ENCODE measurements at regions not wholly inside any gene's neighbourhood (a gene's known extent, or its start where the extent isn't known, plus 50 kb on each side); places are given as distances from the start of the nearest gene placed in this dataset.

DNA sequence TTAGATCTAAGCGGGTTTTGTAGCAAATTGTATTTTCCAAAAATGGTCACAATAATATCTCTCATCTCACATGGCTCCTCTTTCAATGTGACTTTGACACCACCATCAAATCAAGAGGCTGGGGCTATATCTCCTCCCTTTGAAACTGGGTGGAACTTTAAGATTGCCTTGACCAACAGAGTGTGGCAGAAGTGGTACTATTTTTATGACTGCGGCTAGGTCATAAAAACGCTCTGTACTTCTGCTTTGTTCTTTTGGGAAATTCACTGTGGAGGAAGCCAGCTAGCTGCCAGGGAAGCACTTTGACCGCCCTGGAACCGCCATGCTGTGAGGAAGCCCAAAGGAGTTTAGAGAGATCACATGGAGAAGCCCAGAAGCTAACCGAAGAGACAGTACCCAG, 50.7 kb upstream of the ACOT11 start:
- intact Hi-C loops (cut with DNase I, micrococcal nuclease) = loop anchor here (10.0 kb wide), 1 partner anchor 373 kb away; no protein-coding TSS in a partner anchor
- DNase-seq = no peak
- ATAC-seq = no peak

DNA sequence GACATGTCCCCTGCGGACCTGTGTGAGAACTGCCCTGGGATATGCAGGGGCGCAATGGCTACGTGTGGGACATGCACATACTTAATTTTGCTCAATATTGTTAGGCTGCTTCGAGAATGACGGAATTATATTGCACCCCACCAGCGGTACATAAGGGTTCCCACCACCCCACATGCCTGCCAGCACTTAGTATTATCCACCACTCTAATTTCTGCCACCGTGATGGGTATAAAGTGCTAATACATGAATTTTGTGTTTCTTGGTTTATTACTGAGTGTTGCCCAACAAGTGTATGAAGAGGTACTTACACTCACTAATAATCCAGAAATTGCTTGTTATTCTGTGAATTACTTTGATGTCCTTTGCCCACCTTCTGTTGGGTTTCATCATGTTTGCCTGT, 52.1 kb upstream of the ACOT11 start:
- DNase-seq (no peak), ATAC-seq (no peak)
- intact Hi-C loops (cut with DNase I, micrococcal nuclease) = loop anchor here (10.0 kb wide), 1 partner anchor 371 kb away; no protein-coding TSS in a partner anchor

DNA sequence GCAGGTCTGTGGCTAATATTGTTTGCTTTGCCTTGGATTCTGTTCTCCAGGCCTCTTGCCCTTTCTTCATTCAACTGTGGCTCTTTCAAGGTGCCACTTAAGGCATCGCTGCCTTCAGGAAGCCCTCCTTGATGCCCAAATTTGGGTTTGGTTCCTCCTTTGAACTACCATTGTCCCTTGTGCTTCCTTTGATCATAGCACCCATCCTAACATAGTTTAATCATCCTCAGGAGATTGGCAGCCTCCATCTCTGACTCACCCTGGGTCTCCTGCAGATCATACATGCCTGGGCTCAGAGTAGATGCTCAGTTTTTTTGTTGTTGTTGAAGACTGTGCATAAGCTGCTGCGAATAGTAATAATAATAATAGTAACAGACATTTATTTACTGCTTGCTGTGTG, 54.4 kb upstream of the ACOT11 start:
- DNase-seq = no peak
- no peak for ATAC-seq
- intact Hi-C loops (cut with DNase I, micrococcal nuclease) = loop anchor here (10.0 kb wide), 1 partner anchor 369 kb away; no protein-coding TSS in a partner anchor

DNA sequence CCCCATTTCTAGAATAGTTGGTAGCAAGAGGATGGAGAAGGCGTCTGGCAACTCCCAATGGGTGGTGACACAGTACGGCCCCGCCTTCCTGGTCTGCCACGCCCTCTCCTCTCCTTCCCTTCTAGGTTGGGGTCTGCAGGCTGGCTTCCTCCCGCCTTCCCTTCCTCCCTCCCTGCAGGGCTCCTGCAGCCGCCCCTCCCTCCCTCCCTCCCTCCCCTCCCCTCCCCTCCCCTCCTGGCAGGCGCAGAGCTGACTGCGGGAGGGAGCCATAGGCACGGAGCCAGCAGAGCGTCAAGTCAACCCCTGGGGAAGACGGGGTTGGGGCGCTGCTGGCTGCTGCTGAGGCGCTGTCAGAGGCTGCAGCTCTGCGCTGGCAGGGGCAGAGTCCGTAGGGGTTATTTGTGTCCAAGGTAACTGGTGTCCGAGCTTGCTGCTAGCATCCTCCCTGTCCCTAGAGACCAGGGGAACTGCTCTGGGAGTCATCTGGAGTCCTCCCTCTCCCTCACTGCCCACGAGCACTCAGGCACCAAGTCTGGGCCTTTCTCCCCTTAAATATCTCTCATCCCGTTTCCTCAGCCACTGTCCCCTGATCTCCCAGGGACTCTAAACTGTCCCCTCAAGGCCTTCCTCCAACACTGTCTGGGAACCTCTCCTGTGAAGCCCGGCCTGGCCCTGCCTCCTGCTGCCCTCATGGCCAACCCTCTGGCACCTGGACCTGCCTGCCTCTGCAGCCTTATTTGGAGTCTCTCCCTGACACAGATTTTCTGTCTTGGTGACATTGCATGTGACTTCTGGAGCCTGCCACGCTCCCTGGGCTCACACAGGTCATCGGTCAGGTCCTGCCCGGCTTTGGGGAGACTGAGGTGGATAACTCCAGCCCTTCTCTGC, 57.4 kb upstream of the ACOT11 start:
- peak; percentile 15 for ATAC-seq
- DNase-seq = peak; percentile 46 to 52
- intact Hi-C loops (cut with DNase I, micrococcal nuclease) = loop anchor here (10.0 kb wide), 1 partner anchor 366 kb away; no protein-coding TSS in a partner anchor

DNA sequence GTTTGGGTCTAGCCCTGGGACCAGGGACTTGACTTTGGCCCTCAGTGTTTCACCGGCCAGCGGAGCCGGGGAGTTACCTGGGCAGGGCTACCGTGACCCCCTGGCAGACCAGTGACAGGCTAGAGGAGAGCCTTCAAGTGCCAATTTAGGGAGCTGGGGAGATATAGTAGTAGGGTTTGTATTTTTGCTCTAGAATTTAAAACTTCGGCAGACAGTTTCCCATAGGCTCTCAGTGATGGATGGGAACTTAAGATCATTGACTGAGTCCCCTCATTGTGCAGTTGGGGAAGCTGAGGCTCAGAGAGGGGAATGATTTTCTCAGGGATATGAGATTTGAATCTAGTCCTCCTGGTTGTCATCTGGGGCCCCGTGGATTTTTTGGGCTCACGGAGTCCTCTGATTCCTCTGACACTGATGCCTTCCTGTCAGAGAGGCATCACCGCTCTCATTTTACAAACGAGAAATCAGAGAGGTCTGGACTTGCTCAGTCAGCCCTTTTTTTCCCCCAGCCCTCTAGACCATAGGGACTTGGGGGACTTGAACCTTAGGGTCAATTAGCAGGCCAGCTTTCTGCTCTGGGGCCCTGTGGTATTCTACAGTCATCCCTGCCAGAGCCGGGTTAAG, 58.3 kb upstream of the ACOT11 start:
- intact Hi-C loops (cut with DNase I, micrococcal nuclease) = loop anchor here (2.0 to 10.0 kb wide), 4 partner anchors 81 to 365 kb away; partner anchors contain the start of gene SSBP3 (in 1 of the 2)
- DNase-seq (no peak), ATAC-seq (no peak)

DNA sequence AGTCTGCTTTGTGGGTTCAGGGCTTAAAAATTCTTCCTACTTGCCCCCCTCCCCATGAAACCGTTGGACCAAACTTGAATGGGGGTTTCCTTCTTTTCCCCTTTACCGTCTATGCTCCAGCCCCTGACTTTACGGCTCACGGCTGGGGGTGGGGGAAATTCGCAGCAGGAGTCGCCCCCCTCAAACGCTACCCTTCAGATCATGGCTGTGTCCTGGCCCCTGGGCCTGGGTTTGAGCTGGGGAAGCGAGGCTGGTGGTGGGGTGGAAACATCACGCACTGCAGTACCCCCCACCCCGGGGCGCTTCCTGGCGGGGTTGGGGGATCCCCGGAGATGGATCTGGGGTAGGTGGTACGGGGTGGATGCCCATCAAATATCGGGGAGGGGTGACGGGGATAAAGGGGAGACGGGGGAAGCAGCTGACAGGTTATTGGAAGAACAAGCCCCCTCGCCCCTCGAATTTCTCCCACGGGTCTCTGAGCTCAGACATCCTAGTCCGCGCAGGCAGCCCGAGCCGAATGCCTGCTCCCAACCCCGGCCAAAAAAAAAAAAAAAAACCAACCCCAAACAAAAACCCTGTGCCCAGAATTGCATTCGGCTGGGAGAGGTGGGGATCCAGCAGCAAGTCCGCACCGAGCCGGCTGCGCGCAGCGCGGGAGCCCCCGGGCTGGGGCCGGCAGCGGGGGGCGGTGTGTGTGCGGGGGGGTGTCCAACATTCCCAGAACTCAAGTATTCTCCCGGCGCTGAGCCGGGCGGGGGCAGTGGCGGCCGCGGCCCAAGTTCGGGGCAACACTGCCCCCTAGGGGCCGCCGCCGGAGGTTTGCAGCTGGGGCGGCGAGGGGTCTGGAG, 59.0 kb upstream of the ACOT11 start:
- ATAC-seq (peak; percentile 66), DNase-seq (peak; percentile 72 to 82)
- intact Hi-C loops (cut with DNase I, micrococcal nuclease) = loop anchor here (2.0 to 5.0 kb wide), 3 partner anchors 80 to 217 kb away; partner anchors contain the start of gene SSBP3 (in 1 of the 2)

DNA sequence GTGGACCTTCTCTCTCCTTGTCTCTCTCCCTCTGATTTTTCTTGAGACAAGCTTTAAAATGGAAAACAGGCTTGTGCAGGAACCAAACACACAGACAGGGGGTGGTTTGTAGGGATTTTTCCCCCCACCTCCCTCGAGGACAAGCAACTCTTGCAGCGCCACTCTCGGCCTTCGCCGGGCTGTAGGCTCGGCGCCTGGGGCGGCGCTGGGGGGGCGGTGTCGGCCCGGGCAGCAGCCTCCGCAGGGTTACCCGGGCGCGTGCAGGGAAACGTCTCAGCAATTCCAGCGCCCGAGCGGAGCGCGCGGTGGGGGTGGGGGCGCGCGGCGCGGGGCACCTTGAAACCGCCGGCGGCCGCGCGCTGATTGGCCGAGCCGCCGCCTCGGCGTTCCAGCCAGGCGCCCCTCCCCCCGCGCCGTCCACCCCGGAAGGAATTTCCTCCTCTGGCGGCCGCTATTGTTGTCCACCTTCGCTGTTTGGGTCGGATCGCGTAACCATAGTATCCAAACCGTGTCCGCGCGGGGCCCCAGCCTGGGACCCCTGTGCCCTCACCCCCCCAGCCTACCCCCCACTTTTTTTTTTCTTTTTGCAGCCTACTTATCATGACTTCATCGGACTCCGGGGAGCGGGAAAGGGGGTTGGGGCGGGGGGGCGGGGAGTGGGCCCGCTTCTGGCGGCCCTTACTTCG, 59.8 kb upstream of the ACOT11 start:
- DNase-seq (peak; percentile 91 to 96), ATAC-seq (peak; percentile 81)
- intact Hi-C loops (cut with DNase I, micrococcal nuclease) = loop anchor here (2.0 to 5.0 kb wide), 3 partner anchors 79 to 216 kb away; partner anchors contain the start of gene SSBP3 (in 1 of the 2)

DNA sequence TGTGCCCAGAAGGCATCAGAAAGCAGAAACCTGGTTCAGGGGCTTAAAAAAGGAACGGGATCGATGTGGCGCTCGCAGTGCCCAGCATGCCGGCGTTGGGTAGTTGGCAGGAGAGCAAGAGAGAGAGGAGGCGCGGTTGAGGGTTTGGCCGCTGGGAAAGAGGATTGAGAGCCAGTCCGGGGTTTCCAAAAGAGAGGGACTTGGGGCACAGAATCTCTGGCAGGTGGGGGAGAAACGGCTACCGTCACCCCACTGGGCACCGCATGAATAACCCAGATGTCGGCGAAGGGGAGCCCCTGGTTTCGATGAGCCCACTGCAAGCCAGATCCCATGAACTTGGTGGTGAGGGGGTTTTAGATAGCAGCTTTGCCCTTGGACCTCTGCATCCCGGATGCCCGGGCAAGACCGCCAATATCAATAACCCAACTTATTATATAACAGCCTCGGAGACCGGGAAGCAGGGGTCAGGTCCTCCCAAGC, 60.4 kb upstream of the ACOT11 start:
- intact Hi-C loops (cut with DNase I, micrococcal nuclease) = loop anchor here (2.0 to 5.0 kb wide), 3 partner anchors 79 to 215 kb away; partner anchors contain the start of gene SSBP3 (in 1 of the 2)
- ATAC-seq = no peak
- DNase-seq = peak in 1 of 2 donors; percentile 47

DNA sequence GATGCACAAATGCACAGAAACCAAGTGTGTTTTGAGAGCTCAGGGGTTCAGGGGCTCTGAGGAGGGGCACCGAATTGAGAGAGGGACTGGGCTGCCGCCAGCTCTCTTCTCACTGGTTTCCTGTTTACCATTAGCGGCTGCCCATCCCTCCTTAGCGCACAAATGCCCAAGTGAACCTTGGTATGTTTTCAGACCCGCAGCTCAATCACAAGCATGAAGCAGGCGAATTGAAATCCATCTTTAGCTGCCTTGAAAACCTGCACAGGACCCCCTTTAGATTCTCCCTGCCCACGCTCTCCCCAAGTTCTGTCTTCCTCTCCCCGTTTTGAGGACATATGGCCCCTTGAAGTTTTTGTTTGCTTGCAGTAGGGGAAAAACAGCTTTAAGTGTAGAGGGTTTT, 61.1 kb upstream of the ACOT11 start:
- peak in 1 of 2 donors; percentile 38 for DNase-seq
- ATAC-seq = no peak
- intact Hi-C loops (cut with DNase I, micrococcal nuclease) = loop anchor here (5.0 kb wide), 2 partner anchors 80 to 215 kb away; partner anchors contain the start of gene SSBP3 (in 1 of the 2)

DNA sequence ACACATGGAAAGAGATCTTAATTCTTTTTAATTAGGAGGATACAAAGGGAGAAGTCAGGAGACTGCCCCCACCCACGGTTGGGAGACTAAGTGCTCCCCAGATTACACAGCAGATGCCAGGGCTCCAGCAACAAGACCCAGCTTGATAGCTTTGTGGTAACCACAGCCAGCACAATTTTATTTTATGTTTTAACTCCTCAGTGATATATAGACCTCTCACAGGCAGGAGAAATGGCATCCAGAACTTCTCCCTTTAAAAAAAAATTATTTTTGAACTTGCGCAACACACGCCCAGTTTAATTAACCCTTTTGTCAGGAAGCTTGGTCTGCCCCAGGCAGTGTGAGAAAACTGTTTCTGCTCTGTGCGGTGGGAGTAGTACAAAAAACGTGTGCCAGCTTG, 62.6 kb upstream of the ACOT11 start:
- ATAC-seq (no peak), DNase-seq (no peak)
- intact Hi-C loops (cut with DNase I, micrococcal nuclease) = loop anchor here (5.0 kb wide), 2 partner anchors 78 to 213 kb away; partner anchors contain the start of gene SSBP3 (in 1 of the 2)

DNA sequence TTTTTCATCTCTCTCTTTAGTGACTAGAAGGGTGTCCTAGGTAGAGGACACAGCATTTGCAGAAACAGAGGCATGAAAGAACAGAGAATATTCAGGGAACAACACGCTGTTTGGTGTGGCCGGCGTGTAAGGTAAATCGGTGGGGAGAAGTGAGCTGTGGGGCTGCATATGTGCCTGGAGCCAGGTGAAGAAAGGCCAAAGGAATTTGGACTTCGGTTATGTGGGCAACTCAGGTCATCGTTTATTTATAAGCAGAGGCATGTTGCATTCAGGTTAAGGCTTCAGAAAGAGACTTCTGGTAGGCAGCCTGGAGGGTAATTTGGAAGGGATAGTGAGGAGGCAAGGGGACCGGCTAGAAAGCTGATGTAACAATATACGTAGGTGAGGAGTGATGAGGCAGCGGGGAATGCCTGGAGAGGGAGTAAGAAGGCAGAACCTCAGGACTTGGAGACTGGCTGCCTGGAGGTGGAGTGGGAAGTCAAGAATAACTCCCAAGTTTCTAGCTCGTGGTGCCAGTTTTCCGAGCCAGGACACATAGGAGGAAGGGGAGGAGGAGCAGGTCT, 64.1 kb upstream of the ACOT11 start:
- DNase-seq = no peak
- intact Hi-C loops (cut with DNase I, micrococcal nuclease) = no loop called here
- no peak for ATAC-seq

DNA sequence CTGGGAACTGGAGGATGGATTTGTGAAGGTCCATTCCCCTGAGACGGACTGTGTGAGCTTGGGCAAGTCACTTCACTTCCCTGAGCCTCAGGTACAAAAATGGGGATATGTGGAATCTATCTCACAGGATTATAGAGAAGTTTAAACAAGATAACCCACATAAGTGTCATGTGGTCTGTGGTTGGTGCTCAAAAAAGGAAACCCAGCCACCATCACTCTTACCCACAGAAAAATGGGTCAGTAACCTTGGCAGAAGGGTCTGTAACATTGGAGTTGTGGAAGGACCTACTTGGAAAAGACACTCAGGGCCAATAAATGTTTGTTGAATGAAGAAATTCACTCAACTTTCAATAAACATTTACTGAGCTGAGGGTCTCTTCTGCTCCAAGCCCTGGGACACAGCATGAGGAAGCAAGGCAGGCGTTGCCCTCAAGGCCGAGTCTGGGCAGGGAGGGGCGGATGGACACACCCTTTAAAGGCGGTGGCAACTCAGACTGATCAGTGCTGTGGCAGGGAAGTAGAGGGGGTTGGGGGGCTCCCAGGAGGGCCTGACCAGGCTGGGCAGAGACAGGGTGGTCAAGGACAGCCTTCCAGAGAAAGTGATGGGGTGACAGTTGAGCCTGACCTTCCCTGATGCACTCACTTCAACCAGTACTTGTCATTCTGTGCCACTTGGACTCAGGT, 66.7 kb upstream of the ACOT11 start:
- peak; percentile 68 to 72 for DNase-seq
- intact Hi-C loops (cut with DNase I, micrococcal nuclease) = no loop called here
- ATAC-seq = peak; percentile 95

DNA sequence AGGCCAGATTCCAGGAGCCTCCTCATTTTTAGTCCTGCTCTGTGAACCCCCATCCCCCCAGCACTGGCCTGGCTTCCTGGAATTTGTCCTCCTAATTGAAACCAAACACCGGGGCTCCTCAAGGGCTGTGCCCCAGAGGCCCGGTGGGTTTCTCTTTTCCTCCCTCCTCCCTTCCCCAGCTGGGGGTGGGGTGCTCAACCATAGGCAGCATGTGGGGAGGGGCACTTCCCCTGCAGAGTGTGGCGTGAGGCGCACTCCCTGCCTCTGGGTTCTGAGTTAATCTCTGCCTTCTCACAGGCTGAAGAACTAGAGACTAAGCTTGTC, 67.5 kb upstream of the ACOT11 start:
- DNase-seq (no peak), ATAC-seq (no peak)
- intact Hi-C loops (cut with DNase I, micrococcal nuclease) = no loop called here

DNA sequence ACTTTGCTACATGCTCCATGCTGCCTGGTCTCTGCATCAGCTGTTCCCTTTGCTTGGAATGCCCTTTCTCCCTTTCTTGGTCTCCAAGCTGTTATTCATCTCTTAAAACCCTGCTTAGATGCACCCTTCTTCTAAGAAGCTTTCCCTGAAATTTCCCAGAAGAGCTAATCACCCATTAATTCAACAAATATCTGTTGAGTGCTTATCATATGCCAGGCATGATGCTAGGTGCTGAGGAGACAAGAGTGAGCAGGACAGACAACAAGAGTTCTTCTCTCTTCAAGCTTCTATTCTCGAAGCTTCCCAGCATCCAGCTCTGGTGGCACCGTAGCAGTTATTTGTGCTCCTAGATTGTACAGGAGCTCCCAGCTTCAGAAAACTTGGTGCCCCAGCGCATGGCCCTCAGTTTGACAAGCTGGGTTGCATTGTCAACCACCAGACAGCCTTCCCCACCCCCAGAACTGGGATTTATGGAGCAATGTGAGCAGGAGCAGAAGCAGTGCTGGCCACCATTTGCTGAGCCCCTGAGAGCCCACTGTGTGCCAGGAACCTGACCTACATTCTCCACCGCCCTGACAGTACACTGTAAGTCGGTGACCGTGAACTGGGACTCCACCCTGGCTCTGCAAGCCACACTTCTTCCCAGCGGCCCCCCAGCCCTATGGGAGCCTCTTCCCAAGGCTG, 68.0 kb upstream of the ACOT11 start:
- no peak for DNase-seq
- intact Hi-C loops (cut with DNase I, micrococcal nuclease) = no loop called here
- no peak for ATAC-seq

DNA sequence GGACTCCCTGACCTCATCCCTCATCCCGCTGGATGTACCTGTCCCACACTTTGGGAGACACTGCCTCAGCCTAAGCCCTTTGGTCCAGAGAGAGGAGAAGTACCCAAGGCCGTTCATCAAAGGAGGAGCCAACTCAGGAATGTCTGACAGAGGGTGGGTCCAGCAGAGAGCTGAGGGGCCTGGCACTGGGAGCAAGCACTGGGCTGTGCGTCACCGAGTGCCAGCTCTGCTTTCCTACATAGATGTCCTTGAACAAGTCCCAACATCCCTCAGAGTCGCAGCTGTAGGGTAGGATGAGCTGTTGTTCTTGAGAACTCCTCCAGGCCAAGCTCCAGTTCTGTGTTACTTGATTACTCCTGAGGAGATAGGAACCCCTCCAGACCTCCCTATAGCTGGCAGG, 68.8 kb upstream of the ACOT11 start:
- ATAC-seq (no peak), DNase-seq (no peak)
- intact Hi-C loops (cut with DNase I, micrococcal nuclease) = no loop called here

DNA sequence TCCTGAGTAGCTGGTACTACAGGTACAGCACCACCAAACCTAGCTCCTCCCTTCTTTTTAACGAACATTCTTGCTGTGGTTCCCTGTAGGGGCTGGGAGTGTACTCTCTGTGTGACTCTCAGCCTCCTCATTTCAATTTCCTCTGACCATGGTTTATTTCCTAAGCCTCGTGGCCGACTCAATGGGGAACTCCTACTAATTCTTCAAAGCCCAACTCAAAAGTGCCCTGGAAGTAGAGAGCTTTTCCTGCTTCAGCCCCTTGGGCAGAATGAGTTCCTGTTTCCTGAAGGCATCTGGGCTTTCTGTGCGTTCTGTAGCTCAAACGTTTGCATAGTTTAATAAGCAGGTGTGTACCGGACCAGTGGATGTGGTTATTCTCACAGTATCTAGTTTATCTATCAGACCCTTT, 70.9 kb upstream of the ACOT11 start:
- no peak for ATAC-seq
- DNase-seq = no peak
- intact Hi-C loops (cut with DNase I, micrococcal nuclease) = no loop called here
